WTC11 (cell line): ENCODE measurements at regions not wholly inside any gene's neighbourhood (a gene's known extent, or its start where the extent isn't known, plus 50 kb on each side); places are given as distances from the start of the nearest gene placed in this dataset.

Experiments used
- ATAC-seq: fragments of 200-7000 bp; cut with Tn5 transposase; 2 replicates; pipeline ENCODE4 v1.10.0; 2021; ENCODE audit warnings: mild to moderate bottlenecking, moderate library complexity
- CTCF ChIA-PET: fragments of 300-600 bp; sonication (Branson Sonifier 250); formaldehyde crosslinking; loops from one replicate; lab custom pipeline; 2021; ENCODE audit warnings: antibody characterized with exemption; lab: Charles Lee
- POLR2A ChIA-PET: fragments of 350-600 bp; sonication (Branson Sonifier 250); formaldehyde crosslinking; loops from one replicate; lab custom pipeline; 2021; ENCODE audit warnings: antibody characterized with exemption; lab: Charles Lee
- DNase-seq: peaks from one replicate; pipeline ENCODE4 v3.0.0; 2021; ENCODE audit warnings: low spot score
- H3K27ac Mint-ChIP-seq: 2 replicates; pipeline ENCODE4 v1.8.0; 2021; ENCODE audit warnings: mixed read lengths
- H3K27me3 Mint-ChIP-seq: 2 replicates; pipeline ENCODE4 v1.8.0; 2021; ENCODE audit warnings: low read depth, mild to moderate bottlenecking, moderate library complexity, mixed read lengths
- H3K36me3 Mint-ChIP-seq: 2 replicates; pipeline ENCODE4 v1.8.0; 2021; ENCODE audit warnings: mixed read lengths
- H3K4me1 Mint-ChIP-seq: 2 replicates; pipeline ENCODE4 v1.8.0; 2022; ENCODE audit warnings: mixed read lengths
- H3K4me3 Mint-ChIP-seq: 2 replicates; pipeline ENCODE4 v1.8.0; 2021; ENCODE audit warnings: mild to moderate bottlenecking, moderate library complexity, mixed read lengths
- H3K9me3 Mint-ChIP-seq: 2 replicates; pipeline ENCODE4 v1.8.0; 2021; ENCODE audit warnings: mixed read lengths
- CREB1 ChIP-seq: sonication (generic); formaldehyde crosslinking; IDR thresholded peaks from 2 replicates; pipeline ENCODE4 v1.8.0; 2023; ENCODE audit warnings: mild to moderate bottlenecking, missing genetic modification reagents
- CREM ChIP-seq: sonication (generic); formaldehyde crosslinking; IDR thresholded peaks from 2 replicates; pipeline ENCODE4 v1.8.1; 2022; ENCODE audit warnings: mild to moderate bottlenecking, missing genetic modification reagents, moderate library complexity
- CTCF ChIP-seq: fragments of 200-600 bp; IDR thresholded peaks from 2 replicates; pipeline ENCODE4 v1.8.0; 2022; ENCODE audit warnings: antibody characterized with exemption
- E2F5 ChIP-seq: sonication (generic); formaldehyde crosslinking; IDR thresholded peaks from 2 replicates; pipeline ENCODE4 v1.8.1; 2022; ENCODE audit warnings: mild to moderate bottlenecking, moderate library complexity, missing genetic modification reagents
- ELF4 ChIP-seq: sonication (generic); formaldehyde crosslinking; IDR thresholded peaks from 2 replicates; pipeline ENCODE4 v1.8.1; 2022; ENCODE audit warnings: low read depth, mild to moderate bottlenecking, moderate library complexity, missing genetic modification reagents
- EMX1 ChIP-seq: fragments of 250-450 bp; sonication (Bioruptor Pico); IDR thresholded peaks from 2 replicates; pipeline ENCODE4 v1.8.0; 2021; ENCODE audit warnings: mild to moderate bottlenecking
- ERG ChIP-seq: fragments of 250-450 bp; sonication (Bioruptor Pico); IDR thresholded peaks from 2 replicates; pipeline ENCODE4 v1.8.0; 2021; ENCODE audit warnings: mild to moderate bottlenecking
- ETV6 ChIP-seq: sonication (generic); formaldehyde crosslinking; IDR thresholded peaks from 2 replicates; pipeline ENCODE4 v1.8.1; 2022; ENCODE audit warnings: mild to moderate bottlenecking, missing genetic modification reagents
- FOXP4 ChIP-seq: sonication (generic); formaldehyde crosslinking; IDR thresholded peaks from 2 replicates; pipeline ENCODE4 v1.8.0; 2022; ENCODE audit warnings: mild to moderate bottlenecking, missing genetic modification reagents
- KAT7 ChIP-seq: sonication (generic); formaldehyde crosslinking; IDR thresholded peaks from 2 replicates; pipeline ENCODE4 v1.8.1; 2023; ENCODE audit warnings: missing genetic modification reagents, mild to moderate bottlenecking, borderline replicate concordance
- NR2C2 ChIP-seq: sonication (generic); formaldehyde crosslinking; IDR thresholded peaks from 2 replicates; pipeline ENCODE4 v1.8.0; 2022; ENCODE audit warnings: mild to moderate bottlenecking, missing genetic modification reagents
- OVOL2 ChIP-seq: fragments of 250-450 bp; sonication (Bioruptor Pico); IDR thresholded peaks from 2 replicates; pipeline ENCODE4 v1.9.0; 2021; ENCODE audit warnings: mild to moderate bottlenecking, borderline replicate concordance
- SP1 ChIP-seq: sonication (generic); formaldehyde crosslinking; conservative IDR thresholded peaks from 2 replicates; pipeline ENCODE4 v1.8.1; 2022; ENCODE audit warnings: missing genetic modification reagents
- TEAD4 ChIP-seq: sonication (generic); formaldehyde crosslinking; IDR thresholded peaks from 2 replicates; pipeline ENCODE4 v1.8.0; 2022; ENCODE audit warnings: mild to moderate bottlenecking, missing genetic modification reagents
- USF1 ChIP-seq: sonication (generic); formaldehyde crosslinking; IDR thresholded peaks from 2 replicates; pipeline ENCODE4 v1.8.0; 2022; ENCODE audit warnings: mild to moderate bottlenecking, missing genetic modification reagents
- ZBTB21 ChIP-seq: sonication (generic); formaldehyde crosslinking; IDR thresholded peaks from 2 replicates; pipeline ENCODE4 v1.8.1; 2023; ENCODE audit warnings: mild to moderate bottlenecking, missing genetic modification reagents, borderline replicate concordance
- ZBTB43 ChIP-seq: sonication (generic); formaldehyde crosslinking; IDR thresholded peaks from 2 replicates; pipeline ENCODE4 v1.8.1; 2023; ENCODE audit warnings: mild to moderate bottlenecking, missing genetic modification reagents
- ZNF219 ChIP-seq: sonication (generic); formaldehyde crosslinking; IDR thresholded peaks from 2 replicates; pipeline ENCODE4 v1.8.0; 2023; ENCODE audit warnings: missing genetic modification reagents, mild to moderate bottlenecking, borderline replicate concordance
- ZNF317 ChIP-seq: sonication (generic); formaldehyde crosslinking; IDR thresholded peaks from 2 replicates; pipeline ENCODE4 v1.8.1; 2023; ENCODE audit warnings: low read depth, mild to moderate bottlenecking, moderate library complexity, missing genetic modification reagents, borderline replicate concordance
- TF ChIP-seq, protein P1 (sequence below): sonication (generic); formaldehyde crosslinking; IDR thresholded peaks from 2 replicates; pipeline ENCODE4 v1.8.1; 2022; ENCODE audit warnings: mild to moderate bottlenecking, missing genetic modification reagents, moderate library complexity, borderline replicate concordance
- TF ChIP-seq, protein P2 (sequence below): sonication (generic); formaldehyde crosslinking; IDR thresholded peaks from 2 replicates; pipeline ENCODE4 v1.8.0; 2023; ENCODE audit warnings: missing genetic modification reagents
- TF ChIP-seq, protein P3 (sequence below): sonication (generic); formaldehyde crosslinking; IDR thresholded peaks from 2 replicates; pipeline ENCODE4 v1.8.0; 2022; ENCODE audit warnings: mild to moderate bottlenecking, missing genetic modification reagents

GRCh38 chr6:65924411-65924810 lies 217.4 kb upstream of the EYS start:
- peaks cover 11% of the 10 kb centered on the region for H3K36me3 Mint-ChIP-seq
- TF ChIP-seq, protein P1, sequence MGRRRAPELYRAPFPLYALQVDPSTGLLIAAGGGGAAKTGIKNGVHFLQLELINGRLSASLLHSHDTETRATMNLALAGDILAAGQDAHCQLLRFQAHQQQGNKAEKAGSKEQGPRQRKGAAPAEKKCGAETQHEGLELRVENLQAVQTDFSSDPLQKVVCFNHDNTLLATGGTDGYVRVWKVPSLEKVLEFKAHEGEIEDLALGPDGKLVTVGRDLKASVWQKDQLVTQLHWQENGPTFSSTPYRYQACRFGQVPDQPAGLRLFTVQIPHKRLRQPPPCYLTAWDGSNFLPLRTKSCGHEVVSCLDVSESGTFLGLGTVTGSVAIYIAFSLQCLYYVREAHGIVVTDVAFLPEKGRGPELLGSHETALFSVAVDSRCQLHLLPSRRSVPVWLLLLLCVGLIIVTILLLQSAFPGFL (CRISPR knock-in tag) = no peak
- TF ChIP-seq E2F5 (CRISPR knock-in tag) (no peak), CTCF (no peak), ELF4 (CRISPR knock-in tag) (no peak), NR2C2 (CRISPR knock-in tag) (no peak), TEAD4 (CRISPR knock-in tag) (no peak), ZBTB43 (CRISPR knock-in tag) (no peak), CREB1 (CRISPR knock-in tag) (no peak), FOXP4 (CRISPR knock-in tag) (no peak), ZBTB21 (CRISPR knock-in tag) (no peak), ZNF219 (CRISPR knock-in tag) (no peak), OVOL2 (CRISPR knock-in tag) (no peak), USF1 (CRISPR knock-in tag) (no peak), CREM (no peak)
- TF ChIP-seq, protein P2, sequence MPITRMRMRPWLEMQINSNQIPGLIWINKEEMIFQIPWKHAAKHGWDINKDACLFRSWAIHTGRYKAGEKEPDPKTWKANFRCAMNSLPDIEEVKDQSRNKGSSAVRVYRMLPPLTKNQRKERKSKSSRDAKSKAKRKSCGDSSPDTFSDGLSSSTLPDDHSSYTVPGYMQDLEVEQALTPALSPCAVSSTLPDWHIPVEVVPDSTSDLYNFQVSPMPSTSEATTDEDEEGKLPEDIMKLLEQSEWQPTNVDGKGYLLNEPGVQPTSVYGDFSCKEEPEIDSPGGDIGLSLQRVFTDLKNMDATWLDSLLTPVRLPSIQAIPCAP = no peak
- TF ChIP-seq, protein P3, sequence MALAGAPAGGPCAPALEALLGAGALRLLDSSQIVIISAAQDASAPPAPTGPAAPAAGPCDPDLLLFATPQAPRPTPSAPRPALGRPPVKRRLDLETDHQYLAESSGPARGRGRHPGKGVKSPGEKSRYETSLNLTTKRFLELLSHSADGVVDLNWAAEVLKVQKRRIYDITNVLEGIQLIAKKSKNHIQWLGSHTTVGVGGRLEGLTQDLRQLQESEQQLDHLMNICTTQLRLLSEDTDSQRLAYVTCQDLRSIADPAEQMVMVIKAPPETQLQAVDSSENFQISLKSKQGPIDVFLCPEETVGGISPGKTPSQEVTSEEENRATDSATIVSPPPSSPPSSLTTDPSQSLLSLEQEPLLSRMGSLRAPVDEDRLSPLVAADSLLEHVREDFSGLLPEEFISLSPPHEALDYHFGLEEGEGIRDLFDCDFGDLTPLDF = no peak
- no peak for DNase-seq
- H3K9me3 Mint-ChIP-seq = peaks cover 47% of the 10 kb centered on the region
- POLR2A ChIA-PET = no interaction called here
- CTCF ChIA-PET = no interaction called here
- no peaks in the 10 kb centered on the region for H3K27me3 Mint-ChIP-seq
- H3K4me1 Mint-ChIP-seq = 0 out of 2 replicates have a peak, but pooled peaks cover 11% of the 10 kb centered on the region
- no peak for ATAC-seq
- H3K27ac Mint-ChIP-seq = no peak overlapping the region
- no peak overlapping the region for H3K4me3 Mint-ChIP-seq

DNA sequence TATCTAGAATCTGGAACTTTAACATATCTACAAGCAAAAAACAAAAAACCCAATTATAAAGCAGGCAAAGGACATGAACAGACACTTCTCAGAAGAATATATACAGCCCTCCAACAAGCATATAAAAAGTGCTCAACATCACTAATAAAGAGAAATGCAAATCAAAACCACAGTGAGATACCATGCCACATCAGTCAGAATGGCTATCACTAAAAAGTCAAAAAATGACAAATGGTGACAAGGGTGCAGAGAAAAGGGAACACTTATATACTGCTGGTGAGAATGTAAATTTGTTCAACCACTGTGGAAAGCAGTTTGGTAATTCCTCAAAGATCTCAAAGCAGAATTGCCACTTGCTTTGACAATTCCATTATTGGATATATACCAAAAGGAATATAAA lies 215.0 kb upstream of the EYS start:
- no peak for TF ChIP-seq ETV6 (CRISPR knock-in tag)
- TF ChIP-seq ZNF317 (CRISPR knock-in tag) = no peak
- no peak for TF ChIP-seq KAT7 (CRISPR knock-in tag)
- no peak for TF ChIP-seq EMX1 (CRISPR knock-in tag)
- no peak for TF ChIP-seq SP1 (CRISPR knock-in tag)
- no peak for TF ChIP-seq ERG
- no peak for ATAC-seq

More for the DNA sequence above, 215.0 kb upstream of the EYS start:
- Mint-ChIP-seq H3K4me3 (no peak overlapping the region), H3K4me1 (0 out of 2 replicates have a peak, but pooled peaks cover 11% of the 10 kb centered on the region), H3K27me3 (no peaks in the 10 kb centered on the region), H3K27ac (no peak overlapping the region), H3K9me3 (peaks cover 44% of the 10 kb centered on the region), H3K36me3 (peaks cover 12% of the 10 kb centered on the region)
- no peak for DNase-seq
- ChIA-PET POLR2A (no interaction called here), CTCF (no interaction called here)
